ENCODE measurements at regions not wholly inside any gene's neighbourhood (a gene's known extent, or its start where the extent isn't known, plus 50 kb on each side); places are given as distances from the start of the nearest gene placed in this dataset.

GRCh38 chr5:58314356-58315210 lies 145.3 kb downstream of the PLK2 start:
- TF ChIP-seq CTCF (IDR thresholded peaks at IDR 0.05; ENCODE audit: low read depth, low read length) (no peak), POLR2A (IDR thresholded peaks at IDR 0.05; ENCODE audit: extremely low read depth, insufficient read length) (no peak), MYC (IDR thresholded peaks at IDR 0.05; ENCODE audit: low read depth, low read length) (no peak), MAX (IDR thresholded peaks at IDR 0.05; ENCODE audit: low read depth, low read length) (no peak)
